H9 (cell line): ENCODE measurements at regions not wholly inside any gene's neighbourhood (a gene's known extent, or its start where the extent isn't known, plus 50 kb on each side); places are given as distances from the start of the nearest gene placed in this dataset.

Experiments used
- DNase-seq: peaks from one replicate; pipeline ENCODE4 v3.0.0-alpha.2; 2017
- H2AFZ ChIP-seq: one replicate; pipeline ENCODE4 v1.6.1; 2013; ENCODE audit warnings: mild to moderate bottlenecking, low read length, control low read depth, moderate library complexity
- H2AK5ac ChIP-seq: 2 replicates; pipeline ENCODE4 v1.6.1; 2013; ENCODE audit warnings: low read length, control low read depth, mixed read lengths; ENCODE audit not compliant: insufficient read length
- H2BK120ac ChIP-seq: one replicate; pipeline ENCODE4 v1.6.1; 2013; ENCODE audit warnings: low read depth, mild to moderate bottlenecking, low read length, control low read depth, inconsistent platforms; ENCODE audit not compliant: poor library complexity, severe bottlenecking
- H2BK12ac ChIP-seq: 2 replicates; pipeline ENCODE4 v1.6.1; 2013; ENCODE audit warnings: low read length, control low read depth, mixed read lengths, low read depth; ENCODE audit not compliant: insufficient read length
- H2BK15ac ChIP-seq: 2 replicates; pipeline ENCODE4 v1.6.1; 2013; ENCODE audit warnings: low read depth, low read length, control low read depth
- H2BK20ac ChIP-seq: one replicate; pipeline ENCODE4 v1.6.1; 2013; ENCODE audit warnings: low read depth, mild to moderate bottlenecking, low read length, control low read depth, inconsistent platforms; ENCODE audit not compliant: poor library complexity, severe bottlenecking
- H2BK5ac ChIP-seq: 2 replicates; pipeline ENCODE4 v1.6.1; 2013; ENCODE audit warnings: low read length, control low read depth, mixed read lengths; ENCODE audit not compliant: insufficient read length
- H3K14ac ChIP-seq: 2 replicates; pipeline ENCODE4 v1.6.1; 2013; ENCODE audit warnings: low read length, control low read depth; ENCODE audit not compliant: insufficient read depth
- H3K18ac ChIP-seq: 2 replicates; pipeline ENCODE4 v1.6.1; 2013; ENCODE audit warnings: low read depth, mild to moderate bottlenecking, mixed read lengths, low read length, control low read depth; ENCODE audit not compliant: insufficient read length
- H3K23ac ChIP-seq: 2 replicates; pipeline ENCODE4 v1.6.1; 2013; ENCODE audit warnings: low read length, control low read depth, mixed read lengths, low read depth; ENCODE audit not compliant: insufficient read length
- H3K23me2 ChIP-seq: 2 replicates; pipeline ENCODE4 v1.6.1; 2013; ENCODE audit warnings: low read depth, mild to moderate bottlenecking, mixed read lengths, low read length, control low read depth; ENCODE audit not compliant: insufficient read length, poor library complexity, severe bottlenecking
- H3K27ac ChIP-seq: 2 replicates; pipeline ENCODE4 v1.5.1; 2013; ENCODE audit warnings: low read length, control low read depth, mixed read lengths, low read depth; ENCODE audit not compliant: insufficient read length
- H3K27me3 ChIP-seq: 2 replicates; pipeline ENCODE4 v1.6.1; 2013; ENCODE audit warnings: low read length, control low read depth, inconsistent platforms; ENCODE audit not compliant: insufficient read depth
- H3K4ac ChIP-seq: 2 replicates; pipeline ENCODE4 v1.6.1; 2013; ENCODE audit warnings: low read depth, mild to moderate bottlenecking, control low read depth, inconsistent platforms, low read length, moderate library complexity
- H3K4me1 ChIP-seq: 2 replicates; pipeline ENCODE4 v1.6.1; 2013; ENCODE audit warnings: low read length, control low read depth, inconsistent platforms; ENCODE audit not compliant: insufficient read depth
- H3K4me2 ChIP-seq: 2 replicates; pipeline ENCODE4 v1.6.1; 2013; ENCODE audit warnings: low read length, control low read depth, mixed read lengths; ENCODE audit not compliant: insufficient read length, insufficient read depth
- H3K56ac ChIP-seq: 2 replicates; pipeline ENCODE4 v1.6.1; 2013; ENCODE audit warnings: low read depth, mild to moderate bottlenecking, mixed read lengths, low read length, control low read depth; ENCODE audit not compliant: insufficient read length
- H3K79me1 ChIP-seq: 2 replicates; pipeline ENCODE4 v1.6.1; 2013; ENCODE audit warnings: low read depth, mild to moderate bottlenecking, moderate library complexity, low read length, control low read depth, inconsistent platforms; ENCODE audit not compliant: insufficient read depth, poor library complexity, severe bottlenecking
- H3K79me2 ChIP-seq: 2 replicates; pipeline ENCODE4 v1.6.1; 2013; ENCODE audit warnings: low read length, control low read depth, inconsistent platforms; ENCODE audit not compliant: insufficient read depth
- H3K9ac ChIP-seq: 2 replicates; pipeline ENCODE4 v1.6.1; 2013; ENCODE audit warnings: low read length, control low read depth, mixed read lengths; ENCODE audit not compliant: insufficient read length; ENCODE audit errors: extremely low read depth
- H3K9me3 ChIP-seq: one replicate; pipeline ENCODE4 v1.6.1; 2013; ENCODE audit warnings: low read depth, low read length, inconsistent platforms; ENCODE audit not compliant: control insufficient read depth
- H3T11ph ChIP-seq: one replicate; pipeline ENCODE4 v1.6.1; 2013; ENCODE audit warnings: mild to moderate bottlenecking, low read length, control low read depth, inconsistent platforms
- H4K20me1 ChIP-seq: one replicate; pipeline ENCODE4 v1.6.1; 2013; ENCODE audit not compliant: control insufficient read depth, insufficient read length, insufficient read depth
- H4K5ac ChIP-seq: 2 replicates; pipeline ENCODE4 v1.6.1; 2013; ENCODE audit warnings: low read depth, mild to moderate bottlenecking, mixed read lengths, low read length, control low read depth; ENCODE audit not compliant: insufficient read length
- H4K8ac ChIP-seq: replicated peaks from 2 replicates; pipeline ENCODE4 v1.6.1; 2013; ENCODE audit warnings: low read length, control low read depth, mixed read lengths, low read depth; ENCODE audit not compliant: insufficient read length
- H4K91ac ChIP-seq: 2 replicates; pipeline ENCODE4 v1.6.1; 2013; ENCODE audit warnings: low read depth, mild to moderate bottlenecking, moderate library complexity, mixed read lengths, low read length, control low read depth; ENCODE audit not compliant: insufficient read length
- H3K27ac Mint-ChIP-seq, 3 experiments: 2 replicates in 2 of 3; 3 replicates in 1 of 3; pipeline ENCODE4 v1.8.0; 2020 to 2021; ENCODE audit warnings: mixed read lengths in 3 of 3, mild to moderate bottlenecking in 1 of 3, moderate library complexity in 1 of 3
- H3K27me3 Mint-ChIP-seq: 2 replicates; pipeline ENCODE4 v1.8.0; 2021; ENCODE audit warnings: low read depth, mild to moderate bottlenecking, moderate library complexity, mixed read lengths
- H3K36me3 Mint-ChIP-seq, 3 experiments: 2 replicates in 2 of 3; 3 replicates in 1 of 3; pipeline ENCODE4 v1.8.0; 2020 to 2021; ENCODE audit warnings: low read depth in 3 of 3, mixed read lengths in 3 of 3; ENCODE audit not compliant: insufficient read depth in 1 of 3
- H3K4me1 Mint-ChIP-seq, 2 experiments: 2 replicates each; pipeline ENCODE4 v1.8.0; 2020; ENCODE audit warnings: mixed read lengths in 2 of 2
- H3K4me3 Mint-ChIP-seq, 2 experiments: 2 replicates in 1 of 2; 3 replicates in 1 of 2; pipeline ENCODE4 v1.8.0; 2020 to 2021; ENCODE audit warnings: mild to moderate bottlenecking in 2 of 2, mixed read lengths in 2 of 2, moderate library complexity in 1 of 2
- H3K9me3 Mint-ChIP-seq, 2 experiments: 2 replicates in 1 of 2; 3 replicates in 1 of 2; pipeline ENCODE4 v1.8.0; 2020; ENCODE audit warnings: mild to moderate bottlenecking in 2 of 2, mixed read lengths in 2 of 2, moderate library complexity in 1 of 2
- CTCF ChIP-seq: fragments of 200-600 bp; sonication (generic); conservative IDR thresholded peaks from 3 replicates; pipeline ENCODE4 v1.8.0; 2021; ENCODE audit warnings: antibody characterized with exemption, mild to moderate bottlenecking
- WGBS: extraction: QIAGEN DNeasy Blood & Tissue Kit; methylation state at CpG from one replicate; pipeline ENCODE4 v1.1.7; 2013; ENCODE audit warnings: missing lambda C conversion rate, low lambda C conversion rate, mixed read lengths; ENCODE audit not compliant: insufficient read length; ENCODE audit errors: extremely low coverage; 5-methylcytosine and 5-hydroxymethylcytosine counted together

- no peak overlapping the region for H4K5ac ChIP-seq
- peaks cover 96% of the 10 kb centered on the region for H3K9me3 ChIP-seq
- WGBS, result no CpG with 5 or more reads among the region's 3 CpGs
Observed at GRCh38 chrX:58051346-58051745, 141.1 kb upstream of the ZXDA start.

More at GRCh38 chrX:58051346-58051745, 141.1 kb upstream of the ZXDA start:
- H4K8ac ChIP-seq, result no peak overlapping the region
- H3K14ac ChIP-seq, result no peak overlapping the region
- no peak overlapping the region for H2AK5ac ChIP-seq
- H2BK20ac ChIP-seq, result no peak overlapping the region
- H2BK12ac ChIP-seq, result no peak overlapping the region
- no peak overlapping the region for H3K23ac ChIP-seq
- H2BK120ac ChIP-seq, result no peak overlapping the region
- no peaks in the 10 kb centered on the region for H3K79me2 ChIP-seq
- H3K4me1 ChIP-seq, result no peaks in the 10 kb centered on the region
- Mint-ChIP-seq H3K27me3 (no peaks in the 10 kb centered on the region; the same call in none of the 2 replicates), H3K27ac (no peak overlapping the region), H3K9me3 (peaks cover 92 to 95% of the 10 kb centered on the region in 2 experiments), H3K36me3 (peaks cover 10 to 45% (median 13%) of the 10 kb centered on the region in 3 experiments; a peak in 6 of 7 replicates), H3K4me1 (no peaks in the 10 kb centered on the region), H3K4me3 (no peak overlapping the region)
- H3K18ac ChIP-seq, result no peak overlapping the region
- no peak overlapping the region for H3K4me2 ChIP-seq
- no peak overlapping the region for H2BK15ac ChIP-seq
- no peak for TF ChIP-seq CTCF
- H3K9ac ChIP-seq, result no peak overlapping the region
- H3K79me1 ChIP-seq, result no peaks in the 10 kb centered on the region
- H3K27me3 ChIP-seq, result no peaks in the 10 kb centered on the region
- H3T11ph ChIP-seq, result no peak overlapping the region
- H4K91ac ChIP-seq, result no peak overlapping the region
- H4K20me1 ChIP-seq, result no peaks in the 10 kb centered on the region
- no peak overlapping the region for H2BK5ac ChIP-seq
- DNase-seq, result no peak
- H3K56ac ChIP-seq, result no peak overlapping the region
- H2AFZ ChIP-seq, result no peak overlapping the region
- no peak overlapping the region for H3K4ac ChIP-seq
- H3K23me2 ChIP-seq, result no peaks in the 10 kb centered on the region
- H3K27ac ChIP-seq, result no peak overlapping the region
